ENCODE measurements at regions not wholly inside any gene's neighbourhood (a gene's known extent, or its start where the extent isn't known, plus 50 kb on each side); places are given as distances from the start of the nearest gene placed in this dataset.

- H3K27ac ChIP-seq (ENCODE audit: low read depth in 2 of 2, low read length in 1 of 2) = no peak overlapping the region
- no peaks in the 10 kb centered on the region for H3K9me3 ChIP-seq (ENCODE audit: control insufficient read depth in 2 of 2, insufficient read depth in 1 of 2, low read depth in 1 of 2, low read length in 1 of 2)
- H3K36me3 ChIP-seq (ENCODE audit: control insufficient read depth in 2 of 2, insufficient read depth in 2 of 2, low read length in 1 of 2) = no peaks in the 10 kb centered on the region
- H3K4me1 ChIP-seq (ENCODE audit: control insufficient read depth in 2 of 2, insufficient read depth in 2 of 2, low read length in 1 of 2) = no peaks in the 10 kb centered on the region
- no peak overlapping the region for H3K4me3 ChIP-seq (ENCODE audit: low read depth in 1 of 2, low read length in 2 of 2)
- H3K27me3 ChIP-seq (ENCODE audit: control insufficient read depth in 1 of 2, insufficient read depth in 2 of 2, low read length in 2 of 2) = no peaks in the 10 kb centered on the region
Measured at GRCh38 chr3:26358405-26358804, 264.2 kb upstream of the LRRC3B start.

GRCh38 chr3:26365706-26366105 lies 256.9 kb upstream of the LRRC3B start:
- Histone ChIP-seq H3K4me1 (ENCODE audit: control insufficient read depth in 2 of 2, insufficient read depth in 2 of 2, low read length in 1 of 2) (no peaks in the 10 kb centered on the region), H3K27me3 (ENCODE audit: control insufficient read depth in 1 of 2, insufficient read depth in 2 of 2, low read length in 2 of 2) (no peaks in the 10 kb centered on the region), H3K27ac (ENCODE audit: low read depth in 2 of 2, low read length in 1 of 2) (no peak overlapping the region), H3K4me3 (ENCODE audit: low read depth in 1 of 2, low read length in 2 of 2) (no peak overlapping the region), H3K9me3 (ENCODE audit: control insufficient read depth in 2 of 2, insufficient read depth in 1 of 2, low read depth in 1 of 2, low read length in 1 of 2) (no peaks in the 10 kb centered on the region), H3K36me3 (ENCODE audit: control insufficient read depth in 2 of 2, insufficient read depth in 2 of 2, low read length in 1 of 2) (no peaks in the 10 kb centered on the region)
- 82 to 84% methylated on average over 2 of the region's 2 CpGs for WGBS, 2 donors

GRCh38 chr3:26368312-26368711 lies 254.3 kb upstream of the LRRC3B start:
- no peak overlapping the region for H3K27ac ChIP-seq (ENCODE audit: low read depth in 2 of 2, low read length in 1 of 2)
- no peaks in the 10 kb centered on the region for H3K4me1 ChIP-seq (ENCODE audit: control insufficient read depth in 2 of 2, insufficient read depth in 2 of 2, low read length in 1 of 2)
- no peaks in the 10 kb centered on the region for H3K27me3 ChIP-seq (ENCODE audit: control insufficient read depth in 1 of 2, insufficient read depth in 2 of 2, low read length in 2 of 2)
- no peaks in the 10 kb centered on the region for H3K36me3 ChIP-seq (ENCODE audit: control insufficient read depth in 2 of 2, insufficient read depth in 2 of 2, low read length in 1 of 2)
- no peak overlapping the region for H3K4me3 ChIP-seq (ENCODE audit: low read depth in 1 of 2, low read length in 2 of 2)
- H3K9me3 ChIP-seq (ENCODE audit: control insufficient read depth in 2 of 2, insufficient read depth in 1 of 2, low read depth in 1 of 2, low read length in 1 of 2) = no peaks in the 10 kb centered on the region

- 82 to 83% methylated on average over 7 of the region's 7 CpGs for WGBS, 2 donors
- no peaks in the 10 kb centered on the region for H3K4me1 ChIP-seq (ENCODE audit: control insufficient read depth in 2 of 2, insufficient read depth in 2 of 2, low read length in 1 of 2)
- no peaks in the 10 kb centered on the region for H3K9me3 ChIP-seq (ENCODE audit: control insufficient read depth in 2 of 2, insufficient read depth in 1 of 2, low read depth in 1 of 2, low read length in 1 of 2)
Measured at GRCh38 chr3:26369133-26369532, 253.4 kb upstream of the LRRC3B start.

GRCh38 chr3:26375843-26376530 lies 246.6 kb upstream of the LRRC3B start:
- WGBS, 2 donors = 50 to 55% methylated on average over 3 of the region's 3 CpGs
- Histone ChIP-seq H3K9me3 (ENCODE audit: control insufficient read depth in 2 of 2, insufficient read depth in 1 of 2, low read depth in 1 of 2, low read length in 1 of 2) (no peaks in the 10 kb centered on the region), H3K36me3 (ENCODE audit: control insufficient read depth in 2 of 2, insufficient read depth in 2 of 2, low read length in 1 of 2) (no peaks in the 10 kb centered on the region), H3K27me3 (ENCODE audit: control insufficient read depth in 1 of 2, insufficient read depth in 2 of 2, low read length in 2 of 2) (no peaks in the 10 kb centered on the region), H3K4me1 (ENCODE audit: control insufficient read depth in 2 of 2, insufficient read depth in 2 of 2, low read length in 1 of 2) (no peaks in the 10 kb centered on the region), H3K4me3 (ENCODE audit: low read depth in 1 of 2, low read length in 2 of 2) (no peak overlapping the region), H3K27ac (ENCODE audit: low read depth in 2 of 2, low read length in 1 of 2) (no peak overlapping the region)

More at GRCh38 chr3:26369133-26369532, 253.4 kb upstream of the LRRC3B start:
- Histone ChIP-seq H3K27me3 (ENCODE audit: control insufficient read depth in 1 of 2, insufficient read depth in 2 of 2, low read length in 2 of 2) (no peaks in the 10 kb centered on the region), H3K36me3 (ENCODE audit: control insufficient read depth in 2 of 2, insufficient read depth in 2 of 2, low read length in 1 of 2) (no peaks in the 10 kb centered on the region), H3K27ac (ENCODE audit: low read depth in 2 of 2, low read length in 1 of 2) (no peak overlapping the region), H3K4me3 (ENCODE audit: low read depth in 1 of 2, low read length in 2 of 2) (no peak overlapping the region)

GRCh38 chr3:26381411-26381810 lies 241.2 kb upstream of the LRRC3B start:
- no peaks in the 10 kb centered on the region for H3K36me3 ChIP-seq (ENCODE audit: control insufficient read depth in 2 of 2, insufficient read depth in 2 of 2, low read length in 1 of 2)
- no peak overlapping the region for H3K4me3 ChIP-seq (ENCODE audit: low read depth in 1 of 2, low read length in 2 of 2)
- no peaks in the 10 kb centered on the region for H3K27me3 ChIP-seq (ENCODE audit: control insufficient read depth in 1 of 2, insufficient read depth in 2 of 2, low read length in 2 of 2)
- 38 to 41% methylated on average over 1 of the region's 1 CpG for WGBS, 2 donors
- no peak overlapping the region for H3K27ac ChIP-seq (ENCODE audit: low read depth in 2 of 2, low read length in 1 of 2)
- no peaks in the 10 kb centered on the region for H3K4me1 ChIP-seq (ENCODE audit: control insufficient read depth in 2 of 2, insufficient read depth in 2 of 2, low read length in 1 of 2)
- H3K9me3 ChIP-seq (ENCODE audit: control insufficient read depth in 2 of 2, insufficient read depth in 1 of 2, low read depth in 1 of 2, low read length in 1 of 2) = no peaks in the 10 kb centered on the region

- Histone ChIP-seq H3K27ac (ENCODE audit: low read depth in 2 of 2, low read length in 1 of 2) (no peak overlapping the region), H3K27me3 (ENCODE audit: control insufficient read depth in 1 of 2, insufficient read depth in 2 of 2, low read length in 2 of 2) (no peaks in the 10 kb centered on the region), H3K36me3 (ENCODE audit: control insufficient read depth in 2 of 2, insufficient read depth in 2 of 2, low read length in 1 of 2) (no peaks in the 10 kb centered on the region), H3K4me1 (ENCODE audit: control insufficient read depth in 2 of 2, insufficient read depth in 2 of 2, low read length in 1 of 2) (no peaks in the 10 kb centered on the region), H3K4me3 (ENCODE audit: low read depth in 1 of 2, low read length in 2 of 2) (no peak overlapping the region), H3K9me3 (ENCODE audit: control insufficient read depth in 2 of 2, insufficient read depth in 1 of 2, low read depth in 1 of 2, low read length in 1 of 2) (no peaks in the 10 kb centered on the region)
- WGBS, 2 donors = 43 to 54% methylated on average over 2 of the region's 2 CpGs
Measured at GRCh38 chr3:26406636-26407035, 215.9 kb upstream of the LRRC3B start.

GRCh38 chr3:26418553-26418952 lies 204.0 kb upstream of the LRRC3B start:
- Histone ChIP-seq H3K4me3 (ENCODE audit: low read depth in 1 of 2, low read length in 2 of 2) (no peak overlapping the region), H3K27me3 (ENCODE audit: control insufficient read depth in 1 of 2, insufficient read depth in 2 of 2, low read length in 2 of 2) (no peaks in the 10 kb centered on the region), H3K9me3 (ENCODE audit: control insufficient read depth in 2 of 2, insufficient read depth in 1 of 2, low read depth in 1 of 2, low read length in 1 of 2) (no peaks in the 10 kb centered on the region), H3K4me1 (ENCODE audit: control insufficient read depth in 2 of 2, insufficient read depth in 2 of 2, low read length in 1 of 2) (no peaks in the 10 kb centered on the region), H3K27ac (ENCODE audit: low read depth in 2 of 2, low read length in 1 of 2) (no peak overlapping the region), H3K36me3 (ENCODE audit: control insufficient read depth in 2 of 2, insufficient read depth in 2 of 2, low read length in 1 of 2) (no peaks in the 10 kb centered on the region)

GRCh38 chr3:26422415-26422814 lies 200.2 kb upstream of the LRRC3B start:
- Histone ChIP-seq H3K36me3 (ENCODE audit: control insufficient read depth in 2 of 2, insufficient read depth in 2 of 2, low read length in 1 of 2) (no peaks in the 10 kb centered on the region), H3K9me3 (ENCODE audit: control insufficient read depth in 2 of 2, insufficient read depth in 1 of 2, low read depth in 1 of 2, low read length in 1 of 2) (no peaks in the 10 kb centered on the region), H3K4me1 (ENCODE audit: control insufficient read depth in 2 of 2, insufficient read depth in 2 of 2, low read length in 1 of 2) (no peaks in the 10 kb centered on the region), H3K27me3 (ENCODE audit: control insufficient read depth in 1 of 2, insufficient read depth in 2 of 2, low read length in 2 of 2) (no peaks in the 10 kb centered on the region), H3K4me3 (ENCODE audit: low read depth in 1 of 2, low read length in 2 of 2) (no peak overlapping the region), H3K27ac (ENCODE audit: low read depth in 2 of 2, low read length in 1 of 2) (no peak overlapping the region)
- 95% methylated on average over 2 of the region's 2 CpGs for WGBS, 2 donors

GRCh38 chr3:26425076-26425475 lies 197.5 kb upstream of the LRRC3B start:
- H3K4me3 ChIP-seq (ENCODE audit: low read depth in 1 of 2, low read length in 2 of 2) = no peak overlapping the region
- H3K27me3 ChIP-seq (ENCODE audit: control insufficient read depth in 1 of 2, insufficient read depth in 2 of 2, low read length in 2 of 2) = no peaks in the 10 kb centered on the region
- H3K9me3 ChIP-seq (ENCODE audit: control insufficient read depth in 2 of 2, insufficient read depth in 1 of 2, low read depth in 1 of 2, low read length in 1 of 2) = no peaks in the 10 kb centered on the region
- no peaks in the 10 kb centered on the region for H3K4me1 ChIP-seq (ENCODE audit: control insufficient read depth in 2 of 2, insufficient read depth in 2 of 2, low read length in 1 of 2)
- H3K36me3 ChIP-seq (ENCODE audit: control insufficient read depth in 2 of 2, insufficient read depth in 2 of 2, low read length in 1 of 2) = no peaks in the 10 kb centered on the region
- WGBS, 2 donors = 90 to 93% methylated on average over 3 of the region's 3 CpGs
- no peak overlapping the region for H3K27ac ChIP-seq (ENCODE audit: low read depth in 2 of 2, low read length in 1 of 2)
